CD14-positive monocyte (primary cell): ENCODE measurements at regions not wholly inside any gene's neighbourhood (a gene's known extent, or its start where the extent isn't known, plus 50 kb on each side); places are given as distances from the start of the nearest gene placed in this dataset.

ENCODE experiments used
- DNase-seq, 3 donors: peaks; one replicate each; pipeline ENCODE4 v3.0.0-alpha.2; 2011 to 2022
- H2AFZ ChIP-seq: 2 replicates; pipeline ENCODE4 v1.6.0; 2012; ENCODE audit warnings: mild to moderate bottlenecking, low read depth, low read length, inconsistent platforms; ENCODE audit not compliant: insufficient read depth, poor library complexity, severe bottlenecking
- H3K27ac ChIP-seq, 2 donors: 1 replicate in 1 of 2; 2 replicates in 1 of 2; pipeline ENCODE4 v1.5.1; 2012 to 2013; ENCODE audit warnings: low read length in 2 of 2, control low read depth in 1 of 2, inconsistent platforms in 1 of 2, low read depth in 1 of 2, mild to moderate bottlenecking in 1 of 2
- H3K27me3 ChIP-seq, 2 donors: one replicate each; pipeline versions ENCODE4 v1.6.0 to v1.6.1; 2011 to 2013; ENCODE audit warnings: low read length in 2 of 2; ENCODE audit not compliant: control insufficient read depth in 2 of 2, insufficient read depth in 2 of 2
- H3K36me3 ChIP-seq, 2 donors: replicated peaks in 1 of 2; 1 replicate in 1 of 2; 2 replicates in 1 of 2; pipeline versions ENCODE4 v1.5.1 to v1.6.1; 2012 to 2013; ENCODE audit warnings: low read length in 2 of 2, control low read depth in 1 of 2, inconsistent platforms in 1 of 2, mild to moderate bottlenecking in 1 of 2; ENCODE audit not compliant: insufficient read depth in 2 of 2, control insufficient read depth in 1 of 2
- H3K4me1 ChIP-seq, 2 donors: 1 replicate in 1 of 2; 2 replicates in 1 of 2; pipeline versions ENCODE4 v1.5.1 to v1.6.1; 2012 to 2013; ENCODE audit warnings: low read length in 2 of 2, control low read depth in 1 of 2, inconsistent platforms in 1 of 2, mild to moderate bottlenecking in 1 of 2, moderate library complexity in 1 of 2; ENCODE audit not compliant: insufficient read depth in 2 of 2, control insufficient read depth in 1 of 2
- H3K4me2 ChIP-seq: replicated peaks from 2 replicates; pipeline ENCODE3; 2012; ENCODE audit warnings: low read length, moderate library complexity, mild to moderate bottlenecking; ENCODE audit not compliant: poor library complexity, severe bottlenecking; ENCODE audit errors: extremely low read depth
- H3K4me3 ChIP-seq, 3 experiments: fragments of 200-600 bp in 1 of 3; sonication (generic) in 1 of 3; replicated peaks in 1 of 3; 1 replicate in 2 of 3; 2 replicates in 1 of 3; pipeline ENCODE4 v1.5.1; 2011 to 2013; ENCODE audit warnings: low read length in 3 of 3, mild to moderate bottlenecking in 3 of 3, control low read depth in 2 of 3, low read depth in 2 of 3, inconsistent platforms in 1 of 3, moderate library complexity in 1 of 3
- H3K79me2 ChIP-seq: 2 replicates; pipeline ENCODE4 v1.6.0; 2012; ENCODE audit warnings: mild to moderate bottlenecking, control low read depth, inconsistent platforms, low read length, moderate library complexity; ENCODE audit not compliant: insufficient read depth
- H3K9ac ChIP-seq: 2 replicates; pipeline ENCODE4 v1.6.0; 2017; ENCODE audit warnings: low read length, mild to moderate bottlenecking; ENCODE audit not compliant: insufficient read depth, poor library complexity, severe bottlenecking
- H3K9me3 ChIP-seq, 2 donors: replicated peaks in 1 of 2; 1 replicate in 1 of 2; 2 replicates in 1 of 2; pipeline versions ENCODE4 v1.5.1 to v1.6.1; 2012 to 2013; ENCODE audit warnings: low read length in 2 of 2, control low read depth in 1 of 2; ENCODE audit not compliant: control insufficient read depth in 1 of 2, insufficient read depth in 1 of 2
- H4K20me1 ChIP-seq: 2 replicates; pipeline ENCODE4 v1.6.0; 2012; ENCODE audit warnings: mild to moderate bottlenecking, low read length, control low read depth, moderate library complexity; ENCODE audit not compliant: insufficient read depth
- H3K27ac Mint-ChIP-seq, 7 donors: one replicate each; pipeline ENCODE4 v1.8.0; 2020; ENCODE audit warnings: mild to moderate bottlenecking in 7 of 7, mixed read lengths in 7 of 7, moderate library complexity in 6 of 7, inconsistent platforms in 2 of 7
- H3K27me3 Mint-ChIP-seq, 3 donors: one replicate each; pipeline ENCODE4 v1.8.0; 2021 to 2022; ENCODE audit warnings: low read depth in 3 of 3, mild to moderate bottlenecking in 3 of 3, mixed read lengths in 3 of 3, moderate library complexity in 3 of 3, inconsistent platforms in 1 of 3
- H3K36me3 Mint-ChIP-seq, 2 donors: one replicate each; pipeline ENCODE4 v1.8.0; 2020; ENCODE audit warnings: mixed read lengths in 2 of 2, inconsistent platforms in 1 of 2, mild to moderate bottlenecking in 1 of 2
- H3K4me1 Mint-ChIP-seq: one replicate; pipeline ENCODE4 v1.8.0; 2020; ENCODE audit warnings: mild to moderate bottlenecking, mixed read lengths
- H3K4me3 Mint-ChIP-seq, 2 donors: one replicate each; pipeline ENCODE4 v1.8.0; 2020; ENCODE audit warnings: mild to moderate bottlenecking in 2 of 2, mixed read lengths in 2 of 2, moderate library complexity in 1 of 2
- H3K9me3 Mint-ChIP-seq, 7 donors: one replicate each; pipeline ENCODE4 v1.8.0; 2020 to 2022; ENCODE audit warnings: mixed read lengths in 7 of 7, mild to moderate bottlenecking in 6 of 7, moderate library complexity in 6 of 7, inconsistent platforms in 2 of 7
- CTCF ChIP-seq: fragments of 200-600 bp; IDR thresholded peaks from one replicate; pipeline ENCODE4 v1.8.0; 2022; ENCODE audit warnings: antibody characterized with exemption, mild to moderate bottlenecking
- WGBS: methylation state at CpG from one replicate; pipeline ENCODE4 v1.1.5; 2013; ENCODE audit warnings: missing lambda C conversion rate; ENCODE audit not compliant: insufficient coverage; 5-methylcytosine and 5-hydroxymethylcytosine counted together
- intact Hi-C, 2 donors: fragments of 100-400 bp; cut with micrococcal nuclease; formaldehyde crosslinking; loops; one replicate each; pipeline versions ENCODE4 v1.15.0 to v1.15.1; 2023

- 83% methylated on average over 1 of the region's 3 CpGs for WGBS
These were observed 774.8 kb upstream of the ARGLU1 start for GRCh38 chr13:107342747-107343146.

GRCh38 chr13:107339209-107339608, 771.3 kb upstream of the ARGLU1 start:
- Mint-ChIP-seq H3K27ac (no peak overlapping the region), H3K9me3 (peaks cover 2 to 10% (median 3%) of the 10 kb centered on the region in 7 donors), H3K4me3 (no peak overlapping the region), H3K27me3 (no peaks in the 10 kb centered on the region), H3K4me1 (no peaks in the 10 kb centered on the region), H3K36me3 (no peaks in the 10 kb centered on the region)
- peaks cover 0 to 4% of the 10 kb centered on the region in 2 donors for H3K9me3 ChIP-seq
- H3K4me1 ChIP-seq = no peaks in the 10 kb centered on the region
- no peak overlapping the region for H3K4me2 ChIP-seq
- H3K36me3 ChIP-seq = no peaks in the 10 kb centered on the region
- no peak overlapping the region for H3K4me3 ChIP-seq
- H3K27me3 ChIP-seq = no peaks in the 10 kb centered on the region
- no peak for DNase-seq
- H2AFZ ChIP-seq = no peak overlapping the region
- WGBS = no CpG with 5 or more reads among the region's 4 CpGs
- no peaks in the 10 kb centered on the region for H3K79me2 ChIP-seq
- no peak overlapping the region for H3K9ac ChIP-seq
- no peak for TF ChIP-seq CTCF
- H3K27ac ChIP-seq = no peak overlapping the region
- intact Hi-C loops = no loop called here
- no peaks in the 10 kb centered on the region for H4K20me1 ChIP-seq

More at GRCh38 chr13:107342747-107343146, 774.8 kb upstream of the ARGLU1 start:
- DNase-seq = no peak
- H3K36me3 ChIP-seq = no peaks in the 10 kb centered on the region
- H3K4me2 ChIP-seq = no peak overlapping the region
- no peaks in the 10 kb centered on the region for H3K4me1 Mint-ChIP-seq
- no peaks in the 10 kb centered on the region for H3K27me3 Mint-ChIP-seq
- H3K27ac Mint-ChIP-seq = no peak overlapping the region
- TF ChIP-seq CTCF = no peak
- no peak overlapping the region for H2AFZ ChIP-seq
- H3K27me3 ChIP-seq = no peaks in the 10 kb centered on the region
- no peak overlapping the region for H3K27ac ChIP-seq
- no peaks in the 10 kb centered on the region for H3K9me3 ChIP-seq
- intact Hi-C loops = no loop called here
- no peak overlapping the region for H3K4me3 ChIP-seq
- H3K4me1 ChIP-seq = no peaks in the 10 kb centered on the region
- H3K9me3 Mint-ChIP-seq = peaks cover 2 to 4% (median 3%) of the 10 kb centered on the region in 7 donors
- no peak overlapping the region for H3K9ac ChIP-seq
- no peaks in the 10 kb centered on the region for H3K79me2 ChIP-seq
- H3K4me3 Mint-ChIP-seq = no peak overlapping the region
- no peaks in the 10 kb centered on the region for H3K36me3 Mint-ChIP-seq
- H4K20me1 ChIP-seq = no peaks in the 10 kb centered on the region
